GM12878 (cell line): ENCODE measurements at regions not wholly inside any gene's neighbourhood (a gene's known extent, or its start where the extent isn't known, plus 50 kb on each side); places are given as distances from the start of the nearest gene placed in this dataset.

ENCODE experiments used
- ATAC-seq: fragments of 200-7000 bp; cut with Tn5 transposase; 3 replicates; pipeline ENCODE4 v1.9.1; 2020; ENCODE audit warnings: mild to moderate bottlenecking, moderate library complexity
- BruUV-seq: library from RNA; stranded (reverse); fragments of 400-500 nt; replicated peaks from 2 replicates; lab custom pipeline; 2021; lab: Mats Ljungman, UMichigan
- CTCF ChIA-PET: fragments of 300-600 bp; sonication (Branson Sonifier 250); formaldehyde crosslinking; extraction: SDS; loops from one replicate; lab custom pipeline; 2021; ENCODE audit warnings: inconsistent platforms; lab: Yijun Ruan, JAX
- POLR2A ChIA-PET: fragments of 350-600 bp; formaldehyde crosslinking; extraction: SDS; loops from one replicate; lab custom pipeline; 2021; ENCODE audit warnings: inconsistent platforms; lab: Charles Lee
- RAD21 ChIA-PET: fragments of 300-600 bp; sonication (Branson Sonifier 250); formaldehyde crosslinking; loops from one replicate; lab custom pipeline; 2023; ENCODE audit warnings: antibody characterized with exemption; ENCODE audit not compliant: unreplicated experiment; lab: Charles Lee
- SMC1A ChIA-PET: fragments of 300-600 bp; sonication (Branson Sonifier 250); formaldehyde crosslinking; loops from one replicate; lab custom pipeline; 2023; ENCODE audit not compliant: unreplicated experiment, uncharacterized antibody; lab: Charles Lee
- DNase-seq: peaks from one replicate; pipeline ENCODE4 v3.0.0-alpha.2; 2011; ENCODE audit warnings: low read depth, low spot score
- FAIRE-seq: peaks from 3 replicates; lab custom pipeline; 2011; peaks lifted over from hg19 to GRCh38; lab: Jason Lieb, UNC
- H2AFZ ChIP-seq: 2 replicates; pipeline ENCODE4 v1.6.0; 2011; ENCODE audit warnings: low read depth, low read length, control low read depth; ENCODE audit not compliant: control insufficient read depth
- H3K27ac ChIP-seq: 2 replicates; pipeline ENCODE4 v1.5.1; 2011; ENCODE audit warnings: control low read depth; ENCODE audit not compliant: control insufficient read depth, insufficient read depth
- H3K27me3 ChIP-seq, 2 experiments: replicated peaks in 1 of 2; 2 replicates each; pipeline versions ENCODE4 v1.6.0 to v1.6.1; 2011; ENCODE audit warnings: low read length in 1 of 2; ENCODE audit not compliant: control insufficient read depth in 2 of 2, insufficient read depth in 2 of 2
- H3K36me3 ChIP-seq, 2 experiments: 2 replicates each; pipeline ENCODE4 v1.5.1; 2011; ENCODE audit warnings: low read length in 1 of 2; ENCODE audit not compliant: control insufficient read depth in 2 of 2, insufficient read depth in 2 of 2
- H3K4me1 ChIP-seq: 2 replicates; pipeline ENCODE4 v1.6.1; 2011; ENCODE audit warnings: mild to moderate bottlenecking, low read length, moderate library complexity, mixed read lengths; ENCODE audit not compliant: control insufficient read depth, insufficient read depth
- H3K4me2 ChIP-seq: 2 replicates; pipeline ENCODE4 v1.6.0; 2011; ENCODE audit warnings: control low read depth; ENCODE audit not compliant: control insufficient read depth, insufficient read depth
- H3K4me3 ChIP-seq: fragments of 200-600 bp; sonication (generic); 2 replicates; pipeline ENCODE4 v1.5.1; 2016
- H3K79me2 ChIP-seq: 2 replicates; pipeline ENCODE4 v1.6.0; 2011; ENCODE audit warnings: low read length; ENCODE audit not compliant: control insufficient read depth, insufficient read depth
- H3K9ac ChIP-seq: 2 replicates; pipeline ENCODE4 v1.8.0; 2011; ENCODE audit warnings: low read length, control low read depth, mixed read lengths; ENCODE audit not compliant: control insufficient read depth, insufficient read depth
- H3K9me3 ChIP-seq: replicated peaks from 3 replicates; pipeline ENCODE4 v1.5.1; 2011; ENCODE audit warnings: mild to moderate bottlenecking, low read length; ENCODE audit not compliant: control insufficient read depth, insufficient read depth
- H4K20me1 ChIP-seq: 2 replicates; pipeline ENCODE4 v1.6.0; 2011; ENCODE audit not compliant: control insufficient read depth, insufficient read depth
- ATF3 ChIP-seq: IDR thresholded peaks from 2 replicates; pipeline ENCODE4 v1.6.1; 2011; ENCODE audit warnings: low read depth, mild to moderate bottlenecking, low read length, moderate library complexity, borderline replicate concordance; ENCODE audit errors: extremely low read depth
- BCL11A ChIP-seq: IDR thresholded peaks from 2 replicates; pipeline ENCODE4 v1.6.1; 2011; ENCODE audit warnings: low read depth, low read length
- CEBPB ChIP-seq, 2 experiments: fragments of 150-350 bp in 1 of 2; IDR thresholded peaks; 2 replicates each; pipeline ENCODE4 v1.6.1; 2012 to 2014; ENCODE audit warnings: low read depth in 2 of 2, low read length in 2 of 2, borderline replicate concordance in 1 of 2, inconsistent platforms in 1 of 2
- CEBPZ ChIP-seq: fragments of 150-350 bp; IDR thresholded peaks from 2 replicates; pipeline ENCODE4 v1.6.1; 2016; ENCODE audit warnings: low read depth, low read length
- FOXK2 ChIP-seq: fragments of 450-650 bp; IDR thresholded peaks from 2 replicates; pipeline ENCODE4 v1.6.1; 2017; ENCODE audit warnings: mild to moderate bottlenecking, moderate library complexity
- GABPA ChIP-seq: IDR thresholded peaks from 2 replicates; pipeline ENCODE4 v1.6.1; 2014; ENCODE audit warnings: antibody characterized with exemption, low read depth, mild to moderate bottlenecking, inconsistent platforms
- GATAD2B ChIP-seq: fragments of 450-650 bp; conservative IDR thresholded peaks from 2 replicates; pipeline ENCODE4 v1.6.1; 2017; ENCODE audit warnings: low read depth, mild to moderate bottlenecking, moderate library complexity
- IKZF2 ChIP-seq, 2 experiments: fragments of 450-650 bp; IDR thresholded peaks; 2 replicates each; pipeline ENCODE4 v1.6.1; 2017; ENCODE audit warnings: mild to moderate bottlenecking in 2 of 2, moderate library complexity in 2 of 2
- KDM1A ChIP-seq: fragments of 200-600 bp; sonication (generic); IDR thresholded peaks from 2 replicates; pipeline ENCODE4 v1.6.1; 2016; ENCODE audit warnings: borderline replicate concordance
- MLLT1 ChIP-seq: fragments of 450-650 bp; IDR thresholded peaks from 2 replicates; pipeline ENCODE4 v1.6.1; 2016; ENCODE audit warnings: mild to moderate bottlenecking
- PKNOX1 ChIP-seq: fragments of 450-650 bp; IDR thresholded peaks from 2 replicates; pipeline ENCODE4 v1.6.1; 2016; ENCODE audit warnings: mild to moderate bottlenecking
- RUNX3 ChIP-seq: IDR thresholded peaks from 2 replicates; pipeline ENCODE4 v1.6.1; 2012; ENCODE audit warnings: low read length, inconsistent platforms
- TAF1 ChIP-seq: IDR thresholded peaks from 2 replicates; pipeline ENCODE4 v1.6.1; 2011; ENCODE audit warnings: mild to moderate bottlenecking, low read depth, low read length, borderline replicate concordance
- WRNIP1 ChIP-seq: IDR thresholded peaks from 2 replicates; pipeline ENCODE4 v1.6.1; 2011; ENCODE audit warnings: low read depth, low read length, improper control_type of control experiment, borderline replicate concordance
- ZNF207 ChIP-seq: fragments of 450-650 bp; IDR thresholded peaks from 2 replicates; pipeline ENCODE4 v1.6.1; 2014; ENCODE audit warnings: antibody characterized with exemption, mild to moderate bottlenecking, borderline replicate concordance
- WGBS: methylation state at CpG from one replicate; pipeline ENCODE4 v1.1.6; 2016; ENCODE audit warnings: low lambda C conversion rate; ENCODE audit not compliant: insufficient replicate concordance, insufficient coverage; ENCODE audit errors: missing lambda C conversion rate; 5-methylcytosine and 5-hydroxymethylcytosine counted together
- in situ Hi-C: fragments of 300-500 bp; cut with MboI; formaldehyde crosslinking; loops from 9 replicates; pipeline ENCODE4 v1.14.3; 2018; ENCODE audit warnings: mixed read lengths
- intact Hi-C: fragments of 100-400 bp; cut with micrococcal nuclease; formaldehyde crosslinking; loops from one replicate; pipeline ENCODE4 v1.14.2; 2022; ENCODE audit not compliant: unreplicated experiment

GRCh38 chrX:63404332-63404731, 53.2 kb upstream of the SPIN4 start:
- RAD21 ChIA-PET: no interaction called here
- Histone ChIP-seq H3K9ac (no peak overlapping the region), H3K4me2 (no peak overlapping the region), H3K4me1 (no peaks in the 10 kb centered on the region), H3K27me3 (no peaks in the 10 kb centered on the region), H2AFZ (no peak overlapping the region), H3K9me3 (no peaks in the 10 kb centered on the region; the same call in 2 of the 3 replicates), H3K79me2 (no peaks in the 10 kb centered on the region), H3K4me3 (no peak overlapping the region), H3K27ac (no peak overlapping the region), H3K36me3 (no peaks in the 10 kb centered on the region), H4K20me1 (no peaks in the 10 kb centered on the region)
- BruUV-seq: no TSS peak
- ATAC-seq (no peak), FAIRE-seq (no peak), DNase-seq (no peak)
- WGBS: 5% methylated on average over 1 of the region's 1 CpG
- CTCF ChIA-PET: no interaction called here
- intact Hi-C loops: no loop called here
- POLR2A ChIA-PET: no interaction called here
- in situ Hi-C loops: no loop called here
- SMC1A ChIA-PET: interaction anchor here (1.1 kb wide), 1 partner anchor 30 kb away, joined by 3 read pairs; no protein-coding TSS in a partner anchor
- no peak for TF ChIP-seq CEBPB (IDR thresholded peaks at IDR 0.05; ENCODE audit: borderline replicate concordance in 1 of 2, low read depth in 2 of 2, low read length in 2 of 2)
- TF ChIP-seq GABPA: no peak
- TF ChIP-seq GATAD2B: no peak
- TF ChIP-seq ATF3: no peak
- no peak for TF ChIP-seq TAF1
- no peak for TF ChIP-seq BCL11A
- TF ChIP-seq CEBPZ: no peak
- no peak for TF ChIP-seq MLLT1
- no peak for TF ChIP-seq RUNX3
- no peak for TF ChIP-seq FOXK2
- TF ChIP-seq KDM1A: no peak
- no peak for TF ChIP-seq IKZF2 (IDR thresholded peaks at IDR 0.05)
- TF ChIP-seq PKNOX1: no peak
- no peak for TF ChIP-seq WRNIP1
- TF ChIP-seq ZNF207: no peak
